HK-2 (cell line): ENCODE measurements at regions not wholly inside any gene's neighbourhood (a gene's known extent, or its start where the extent isn't known, plus 50 kb on each side); places are given as distances from the start of the nearest gene placed in this dataset.

Source experiments
- DNase-seq: peaks from one replicate; pipeline ENCODE4 v3.0.0-alpha.2; 2018; ENCODE audit not compliant: unreplicated experiment

DNA sequence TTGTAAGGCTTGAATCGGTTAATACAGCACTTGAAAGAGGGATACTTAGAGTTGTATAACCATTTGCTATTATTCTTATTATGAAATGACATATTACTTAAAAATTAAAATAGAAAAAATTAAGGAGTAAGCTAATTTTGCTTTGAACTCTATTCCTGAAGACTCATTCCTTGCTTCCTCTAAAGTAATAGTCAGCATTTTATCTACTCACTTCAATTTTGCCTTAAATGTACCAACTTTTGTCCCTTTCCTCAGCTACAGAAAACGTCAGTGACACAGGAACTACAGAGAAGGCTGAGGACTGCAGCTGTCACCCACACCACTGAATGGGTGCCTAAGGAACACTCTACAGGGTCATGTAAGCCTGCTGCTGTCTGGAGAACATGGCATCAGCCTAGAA, 80.7 kb upstream of the OSR1 start:
- DNase-seq, result no peak

DNA sequence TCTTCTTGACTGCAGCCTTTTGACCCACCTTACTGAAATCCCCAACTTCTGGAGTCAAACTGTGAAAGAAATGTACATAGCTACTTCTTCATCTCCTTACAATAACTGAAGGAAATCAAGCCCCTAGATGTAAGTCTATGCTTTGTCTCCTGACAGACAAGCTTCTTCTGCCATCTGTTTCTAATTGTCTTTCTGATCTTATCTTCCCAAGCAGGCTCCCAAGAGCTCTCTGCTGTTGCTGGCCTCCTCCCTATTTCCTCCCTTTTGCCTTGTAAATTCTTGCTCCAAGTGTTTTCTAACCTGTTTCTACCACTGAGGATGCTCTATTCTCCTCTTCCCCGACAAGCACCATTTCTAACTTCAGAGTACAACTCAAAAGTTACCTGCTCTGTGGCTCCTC, 77.4 kb upstream of the OSR1 start:
- no peak for DNase-seq

DNA sequence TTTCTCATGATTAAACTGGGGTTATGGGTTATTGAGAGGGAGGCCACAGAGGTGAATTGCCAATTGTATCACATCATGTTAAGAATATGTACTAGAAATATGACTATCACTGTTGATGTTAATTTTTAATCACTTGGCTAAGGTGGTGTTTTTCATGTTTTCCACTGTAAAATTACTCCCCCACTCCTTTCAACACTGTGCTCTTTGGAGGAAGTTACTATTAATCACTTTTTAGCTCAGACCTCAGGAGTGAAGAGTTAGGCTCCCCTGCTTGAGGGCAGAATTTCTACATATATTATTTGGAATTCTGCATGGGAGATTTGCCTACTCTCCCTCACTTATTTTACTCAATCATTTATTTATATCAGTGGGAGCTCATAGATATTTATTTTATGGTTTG, 76.0 kb upstream of the OSR1 start:
- DNase-seq, result no peak

DNA sequence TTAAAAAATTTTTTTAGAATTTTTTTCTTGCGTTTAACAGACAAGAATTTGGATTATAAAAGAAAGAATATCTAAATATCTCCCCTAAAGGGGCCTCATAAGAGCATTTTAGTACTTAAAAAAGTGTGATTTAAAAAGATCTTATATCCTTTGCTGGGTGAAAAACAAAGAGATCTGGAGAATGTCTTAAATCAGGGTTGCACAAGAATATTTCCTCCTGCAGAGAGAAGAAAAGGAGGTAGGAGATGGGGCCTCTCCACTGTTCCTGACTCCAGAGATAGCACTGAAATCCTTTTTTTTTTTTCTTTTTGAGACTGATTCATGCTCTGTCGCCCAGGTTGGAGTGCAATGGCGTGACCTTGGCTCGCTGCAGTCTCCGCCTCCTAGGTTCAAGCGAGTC, 68.5 kb upstream of the OSR1 start:
- DNase-seq, result no peak

DNA sequence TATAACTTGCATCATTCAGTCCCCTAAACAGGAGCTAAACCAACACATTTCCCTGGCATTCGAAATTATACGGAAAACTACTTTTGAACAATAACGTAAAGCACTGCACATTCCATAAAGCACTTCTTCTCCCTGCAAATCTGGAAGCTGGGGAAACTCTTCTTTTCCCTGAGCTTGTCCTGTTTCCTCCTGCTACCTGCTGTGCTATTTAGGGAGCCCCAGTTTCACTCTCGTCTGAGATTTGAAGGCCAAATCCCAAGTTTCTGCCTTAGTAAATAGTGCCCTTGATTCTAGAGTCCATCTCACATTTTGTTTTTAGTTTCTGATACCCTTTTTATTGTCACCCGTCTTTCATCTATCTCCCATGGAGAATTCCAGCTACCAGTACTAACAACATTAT, 67.7 kb upstream of the OSR1 start:
- DNase-seq, result no peak

DNA sequence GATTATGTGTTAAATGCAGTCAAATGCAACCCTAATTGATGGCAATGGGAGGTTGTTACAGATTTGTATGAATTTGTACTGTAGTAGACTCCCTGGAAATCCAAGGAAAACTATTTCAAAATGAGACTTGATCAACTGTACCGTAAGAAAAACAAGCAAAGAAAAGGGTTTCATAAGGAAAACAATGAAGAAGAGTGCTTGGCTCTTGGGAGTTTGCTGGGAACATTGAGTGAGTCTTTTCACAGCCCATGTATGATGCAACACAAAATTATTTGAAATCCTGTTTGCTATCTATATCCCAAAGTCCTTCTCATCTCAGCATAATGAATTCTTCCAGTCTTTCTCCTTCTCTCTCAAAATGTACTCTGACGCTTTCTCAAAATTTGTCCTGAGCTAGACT, 67.0 kb upstream of the OSR1 start:
- DNase-seq, result no peak

DNA sequence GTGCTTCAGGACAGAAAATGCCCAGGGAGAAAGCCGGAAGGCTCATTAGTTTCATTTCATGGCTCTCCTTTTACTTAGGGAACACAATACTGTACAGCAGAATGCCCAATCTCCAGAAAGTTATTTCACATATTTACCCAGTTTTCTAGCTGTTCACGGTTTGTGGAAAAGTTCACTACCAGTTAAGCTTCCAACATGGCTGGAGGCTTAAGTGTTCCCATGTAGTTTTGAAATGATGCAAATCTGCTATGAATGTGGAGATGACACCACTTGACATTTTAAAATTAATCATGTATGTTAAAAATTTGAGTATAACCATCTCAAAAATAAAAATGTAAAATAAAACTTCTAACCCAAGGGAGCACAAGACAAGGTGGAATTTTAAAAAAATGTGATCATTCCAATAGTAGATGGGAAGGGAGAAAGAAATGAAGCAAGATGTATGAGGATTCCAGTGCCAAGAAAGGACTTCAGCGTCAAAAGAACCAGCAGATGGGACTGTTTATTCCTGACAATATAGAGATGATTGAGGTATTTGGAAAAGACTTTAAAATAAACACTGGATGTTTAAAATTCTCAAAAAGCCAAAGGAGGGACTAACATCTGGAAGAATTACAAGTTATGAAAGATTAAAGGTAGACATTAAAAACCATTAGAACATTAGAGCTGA, 60.9 kb upstream of the OSR1 start:
- DNase-seq, result no peak

DNA sequence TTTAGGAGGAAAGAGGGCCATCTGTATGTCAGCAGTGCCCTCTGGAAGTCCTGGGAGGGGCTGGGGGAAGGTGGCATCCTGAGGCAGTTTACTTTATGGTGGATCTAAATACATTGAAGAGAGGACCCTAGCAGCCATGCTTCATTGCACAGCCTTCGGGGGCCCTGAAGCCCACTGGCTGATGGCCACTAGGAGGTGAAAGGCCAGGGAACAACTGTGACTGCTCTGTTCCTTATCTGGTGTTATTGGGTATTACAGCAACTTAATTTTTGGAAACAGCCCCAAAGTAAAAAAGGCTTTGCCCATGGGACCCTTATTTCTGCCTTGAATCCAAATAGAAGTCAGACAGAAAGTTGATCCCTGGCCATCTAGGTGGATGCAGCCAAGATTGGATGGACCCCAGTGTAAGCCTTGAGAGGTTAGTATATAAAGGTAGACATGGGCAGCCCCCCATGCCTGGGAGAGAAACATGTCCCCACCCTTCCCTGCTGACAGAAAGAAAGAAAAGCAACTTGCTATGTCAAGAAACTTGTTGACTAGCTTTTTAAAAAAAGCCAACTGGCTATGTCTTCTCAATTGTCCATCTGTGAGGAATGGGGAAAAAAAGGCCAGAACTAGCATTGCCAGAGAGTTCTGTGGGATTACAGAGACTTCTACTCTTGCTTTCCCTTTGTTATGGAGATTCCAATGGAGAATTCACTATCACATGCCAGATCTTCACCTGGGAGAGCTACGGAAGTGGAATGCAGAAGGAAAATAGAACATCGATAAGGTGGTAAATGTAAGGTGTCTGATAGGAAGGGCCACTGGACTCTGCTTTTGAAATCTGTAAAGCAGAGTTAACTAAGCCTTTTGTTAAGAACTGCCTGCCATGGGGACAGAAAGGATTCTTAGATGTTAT, 58.6 kb upstream of the OSR1 start:
- no peak for DNase-seq

DNA sequence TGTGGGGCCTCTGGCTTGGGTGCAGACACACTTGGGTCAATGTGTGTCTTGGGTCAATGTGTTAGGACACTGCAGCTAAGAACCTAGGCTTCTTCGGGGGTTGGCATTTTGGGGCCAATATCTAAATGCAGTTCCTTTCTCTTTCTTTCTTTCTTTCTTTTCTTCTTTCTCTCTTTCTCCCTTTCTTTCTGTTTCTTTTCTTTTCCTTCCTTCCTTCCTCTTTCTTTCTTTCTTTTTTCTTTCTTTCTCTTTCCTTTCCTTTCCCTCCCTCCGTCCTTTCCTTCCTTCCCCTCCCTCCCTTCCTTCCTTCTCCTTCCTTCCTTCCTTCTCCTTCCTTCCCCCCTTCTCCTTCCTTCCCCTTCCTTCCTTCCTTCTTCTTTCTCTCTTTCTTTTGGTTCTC, 57.7 kb upstream of the OSR1 start:
- no peak for DNase-seq

DNA sequence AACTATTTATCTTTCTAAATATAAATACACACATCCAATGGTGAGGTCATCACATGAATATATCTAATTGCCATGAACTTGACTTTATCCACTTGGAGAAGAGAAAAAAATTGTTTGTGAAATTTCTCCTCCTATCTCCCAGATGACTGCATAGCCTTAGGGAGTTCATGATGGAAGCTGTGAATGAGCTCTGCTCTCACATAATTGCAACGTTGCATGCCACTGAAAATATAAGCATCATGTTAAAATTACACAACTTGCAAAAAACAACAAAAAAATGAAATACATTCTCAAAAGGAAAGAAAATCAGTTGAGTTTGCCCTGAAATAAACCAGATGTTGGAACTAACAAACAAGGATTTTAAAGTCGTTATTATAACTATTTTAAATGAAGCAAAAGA, 50.6 kb upstream of the OSR1 start:
- no peak for DNase-seq

DNA sequence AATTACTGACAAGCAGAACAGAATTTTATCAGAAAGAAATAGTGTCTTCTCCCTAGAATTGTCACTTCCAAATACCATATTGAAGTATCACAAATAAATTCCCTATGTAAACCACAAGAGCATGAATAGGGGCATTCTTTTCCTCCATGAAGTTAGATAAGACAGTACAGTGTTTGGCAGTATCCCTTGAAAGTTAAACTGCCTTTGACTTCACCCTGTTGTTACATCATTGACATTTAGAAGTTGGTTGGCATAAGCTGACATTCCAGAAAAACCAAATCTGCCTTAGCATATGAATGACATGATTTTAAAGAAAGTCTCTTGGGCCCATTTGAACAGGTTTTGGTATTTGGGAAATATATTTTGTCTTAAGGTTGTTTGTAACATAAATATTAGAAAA, 50.2 kb upstream of the OSR1 start:
- DNase-seq, result no peak
